ENCODE measurements at regions not wholly inside any gene's neighbourhood (a gene's known extent, or its start where the extent isn't known, plus 50 kb on each side); places are given as distances from the start of the nearest gene placed in this dataset.
"Not testable (repeated sequence)": the region's sequence is repeated elsewhere in the genome, so short reads cannot be mapped to it uniquely, and the experiment has no call there.

- TF ChIP-seq CTCF (IDR thresholded peaks at IDR 0.05; ENCODE audit: insufficient read depth, low read length, missing control alignments) = no peak
- ChIA-PET CTCF (interaction anchor here (0.7 to 6.7 kb wide), 26 partner anchors 10 to 380 kb away, joined by 3 to 100 read pairs (median 4); no protein-coding TSS in a partner anchor), POLR2A (interaction anchor here (0.5 kb wide), 1 partner anchor 117 kb away, joined by 3 read pairs; no protein-coding TSS in a partner anchor)
- no peak overlapping the region for H3K4me3 ChIP-seq (ENCODE audit: low read depth, low read length)
- DNase-seq (ENCODE audit: low read depth, low spot score) = no peak
Observed at GRCh38 chr17:63082952-63083351, 116.9 kb downstream of the TANC2 start.

- CTCF ChIA-PET = interaction anchor here (2.0 kb wide), 1 partner anchor 320 kb away, joined by 9 read pairs; no protein-coding TSS in a partner anchor
- no peak for TF ChIP-seq CTCF (IDR thresholded peaks at IDR 0.05; ENCODE audit: insufficient read depth, low read length, missing control alignments)
- DNase-seq (ENCODE audit: low read depth, low spot score) = no peak
- H3K4me3 ChIP-seq (ENCODE audit: low read depth, low read length) = no peak overlapping the region
- POLR2A ChIA-PET = no interaction called here
Observed at GRCh38 chr17:63086483-63087185, 120.6 kb downstream of the TANC2 start.

- DNase-seq (ENCODE audit: low read depth, low spot score); H3K4me3 ChIP-seq (ENCODE audit: low read depth, low read length); POLR2A ChIA-PET: not testable (repeated sequence)
- CTCF ChIA-PET = interaction anchor here (1.4 to 3.8 kb wide), 2 partner anchors 315 to 316 kb away, joined by 5 to 20 read pairs; no protein-coding TSS in a partner anchor
Observed at GRCh38 chr17:63090358-63091114, 124.5 kb downstream of the TANC2 start.

DNA sequence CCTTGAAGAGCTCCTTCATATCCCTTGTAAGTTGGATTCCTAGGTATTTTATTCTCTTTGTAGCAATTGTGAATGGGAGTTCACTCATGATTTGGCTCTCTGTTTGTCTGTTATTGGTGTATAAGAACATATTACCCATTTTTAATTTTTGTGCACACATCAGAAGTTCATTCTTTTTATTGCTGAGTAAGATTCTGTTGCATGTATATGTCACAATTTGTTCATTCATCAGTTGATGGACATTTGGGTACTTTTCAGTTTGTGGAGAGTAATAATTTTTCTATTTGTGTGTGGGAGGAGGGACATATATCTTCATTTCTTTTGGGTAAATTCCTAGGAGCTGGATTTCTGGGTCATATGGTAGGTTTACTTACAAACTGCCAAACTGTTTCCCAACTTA lies 125.9 kb downstream of the TANC2 start:
- POLR2A ChIA-PET; DNase-seq (ENCODE audit: low read depth, low spot score); H3K4me3 ChIP-seq (ENCODE audit: low read depth, low read length): not testable (repeated sequence)
- CTCF ChIA-PET = interaction anchor here (0.7 to 3.8 kb wide), 3 partner anchors 97 to 396 kb away, joined by 3 to 20 read pairs (median 4); no protein-coding TSS in a partner anchor

GRCh38 chr17:63094631-63095030 lies 128.6 kb downstream of the TANC2 start:
- CTCF ChIA-PET = interaction anchor here (1.5 to 3.8 kb wide), 4 partner anchors 13 to 312 kb away, joined by 3 to 20 read pairs (median 8); no protein-coding TSS in a partner anchor
- H3K4me3 ChIP-seq (ENCODE audit: low read depth, low read length) = no peak overlapping the region
- no peak for TF ChIP-seq CTCF (IDR thresholded peaks at IDR 0.05; ENCODE audit: insufficient read depth, low read length, missing control alignments)
- POLR2A ChIA-PET = interaction anchor here (0.6 kb wide), 1 partner anchor 69 kb away, joined by 3 read pairs; no protein-coding TSS in a partner anchor
- no peak for DNase-seq (ENCODE audit: low read depth, low spot score)

DNA sequence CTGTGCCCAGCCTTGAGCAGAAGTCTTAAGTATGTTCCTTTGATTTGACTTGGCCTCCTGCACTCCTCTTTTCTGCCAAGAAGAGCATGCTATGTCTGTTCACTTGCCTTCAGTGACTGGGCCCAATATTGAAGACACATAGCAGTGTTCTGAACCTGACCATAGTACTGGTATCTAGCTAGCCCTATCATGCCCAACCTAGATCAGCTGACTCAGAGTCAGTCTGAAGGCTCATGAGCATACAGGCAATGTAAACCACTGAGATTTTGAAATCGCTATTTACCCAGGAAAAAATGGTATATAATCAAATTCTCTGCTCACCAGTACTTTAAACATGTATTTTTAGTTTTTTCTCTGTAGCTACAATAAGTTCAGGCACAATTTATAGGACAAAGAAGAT lies 129.4 kb downstream of the TANC2 start:
- ChIA-PET POLR2A (interaction anchor here (0.6 kb wide), 1 partner anchor 68 kb away, joined by 3 read pairs; no protein-coding TSS in a partner anchor), CTCF (interaction anchor here (1.5 to 2.5 kb wide), 3 partner anchors 14 to 311 kb away, joined by 3 to 9 read pairs (median 8); no protein-coding TSS in a partner anchor)
- no peak for DNase-seq (ENCODE audit: low read depth, low spot score)
- no peak overlapping the region for H3K4me3 ChIP-seq (ENCODE audit: low read depth, low read length)
- no peak for TF ChIP-seq CTCF (IDR thresholded peaks at IDR 0.05; ENCODE audit: insufficient read depth, low read length, missing control alignments)

DNA sequence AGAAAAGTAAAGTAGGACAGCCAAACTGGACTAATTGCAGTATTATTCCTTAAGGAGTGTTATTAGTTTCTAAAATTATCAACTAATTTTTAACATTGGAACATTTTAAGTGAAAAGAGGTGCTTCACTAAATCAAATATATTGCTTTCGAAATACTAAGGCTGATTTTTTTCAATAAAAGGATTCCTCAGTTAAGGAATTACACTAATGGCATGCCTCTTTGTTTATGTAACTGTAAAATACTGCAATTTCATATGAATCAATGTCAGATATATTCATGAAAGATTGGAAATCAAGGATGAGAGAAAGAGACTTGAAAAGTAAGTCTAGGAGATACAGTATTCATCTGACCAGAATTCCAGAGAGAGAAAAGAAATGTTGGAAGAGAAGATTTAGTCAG lies 129.8 kb downstream of the TANC2 start:
- POLR2A ChIA-PET = no interaction called here

More for the DNA sequence above, 129.8 kb downstream of the TANC2 start:
- CTCF ChIA-PET = interaction anchor here (1.5 kb wide), 2 partner anchors 219 to 311 kb away, joined by 3 to 8 read pairs; no protein-coding TSS in a partner anchor
- no peak for DNase-seq (ENCODE audit: low read depth, low spot score)
- no peak for TF ChIP-seq CTCF (IDR thresholded peaks at IDR 0.05; ENCODE audit: insufficient read depth, low read length, missing control alignments)
- no peak overlapping the region for H3K4me3 ChIP-seq (ENCODE audit: low read depth, low read length)

Measured in AG04449 (cell line).